MCF 10A (cell line): ENCODE measurements at regions not wholly inside any gene's neighbourhood (a gene's known extent, or its start where the extent isn't known, plus 50 kb on each side); places are given as distances from the start of the nearest gene placed in this dataset.

ENCODE experiments used
- BruUV-seq: library from RNA; stranded (reverse); fragments of 400-500 nt; replicated peaks from 2 replicates; lab custom pipeline; 2021; lab: Mats Ljungman, UMichigan
- CTCF ChIA-PET: fragments of 300-600 bp; sonication (Branson Sonifier 250); formaldehyde crosslinking; extraction: SDS; loops from one replicate; lab custom pipeline; 2021; ENCODE audit warnings: antibody characterized with exemption, inconsistent platforms; lab: Yijun Ruan, JAX
- POLR2A ChIA-PET: fragments of 300-600, 350-650 bp; sonication (Branson Sonifier 250); formaldehyde crosslinking; extraction: SDS; loops from one replicate; lab custom pipeline; 2020; ENCODE audit warnings: antibody characterized with exemption, inconsistent platforms; lab: Yijun Ruan, JAX
- DNase-seq: peaks from one replicate; pipeline ENCODE4 v3.0.0-alpha.2; 2018; ENCODE audit not compliant: unreplicated experiment
- H3K27ac Mint-ChIP-seq: one replicate; pipeline ENCODE4 v1.8.0; 2022; ENCODE audit warnings: mild to moderate bottlenecking, low read depth, mixed read lengths; ENCODE audit not compliant: unreplicated experiment
- H3K27me3 Mint-ChIP-seq: one replicate; pipeline ENCODE4 v1.8.0; 2022; ENCODE audit warnings: mixed read lengths; ENCODE audit not compliant: insufficient read depth, unreplicated experiment
- H3K36me3 Mint-ChIP-seq: one replicate; pipeline ENCODE4 v1.8.0; 2022; ENCODE audit warnings: mild to moderate bottlenecking, moderate library complexity, mixed read lengths; ENCODE audit not compliant: insufficient read depth, unreplicated experiment
- H3K4me1 Mint-ChIP-seq: one replicate; pipeline ENCODE4 v1.8.0; 2022; ENCODE audit warnings: mixed read lengths; ENCODE audit not compliant: insufficient read depth, unreplicated experiment
- H3K4me3 Mint-ChIP-seq: one replicate; pipeline ENCODE4 v1.8.0; 2022; ENCODE audit warnings: mild to moderate bottlenecking, moderate library complexity, mixed read lengths; ENCODE audit not compliant: unreplicated experiment
- H3K9me3 Mint-ChIP-seq: one replicate; pipeline ENCODE4 v1.8.0; 2022; ENCODE audit warnings: mixed read lengths; ENCODE audit not compliant: unreplicated experiment
- intact Hi-C: fragments of 100-400 bp; cut with micrococcal nuclease; formaldehyde crosslinking; loops from 2 replicates; pipeline ENCODE4 v1.14.1; 2022
- TF ChIP-seq, protein P1 (sequence below): fragments of 200-600 bp; IDR thresholded peaks from one replicate; pipeline ENCODE4 v1.8.0; 2022; ENCODE audit warnings: antibody characterized with exemption, mild to moderate bottlenecking; ENCODE audit not compliant: unreplicated experiment

DNA sequence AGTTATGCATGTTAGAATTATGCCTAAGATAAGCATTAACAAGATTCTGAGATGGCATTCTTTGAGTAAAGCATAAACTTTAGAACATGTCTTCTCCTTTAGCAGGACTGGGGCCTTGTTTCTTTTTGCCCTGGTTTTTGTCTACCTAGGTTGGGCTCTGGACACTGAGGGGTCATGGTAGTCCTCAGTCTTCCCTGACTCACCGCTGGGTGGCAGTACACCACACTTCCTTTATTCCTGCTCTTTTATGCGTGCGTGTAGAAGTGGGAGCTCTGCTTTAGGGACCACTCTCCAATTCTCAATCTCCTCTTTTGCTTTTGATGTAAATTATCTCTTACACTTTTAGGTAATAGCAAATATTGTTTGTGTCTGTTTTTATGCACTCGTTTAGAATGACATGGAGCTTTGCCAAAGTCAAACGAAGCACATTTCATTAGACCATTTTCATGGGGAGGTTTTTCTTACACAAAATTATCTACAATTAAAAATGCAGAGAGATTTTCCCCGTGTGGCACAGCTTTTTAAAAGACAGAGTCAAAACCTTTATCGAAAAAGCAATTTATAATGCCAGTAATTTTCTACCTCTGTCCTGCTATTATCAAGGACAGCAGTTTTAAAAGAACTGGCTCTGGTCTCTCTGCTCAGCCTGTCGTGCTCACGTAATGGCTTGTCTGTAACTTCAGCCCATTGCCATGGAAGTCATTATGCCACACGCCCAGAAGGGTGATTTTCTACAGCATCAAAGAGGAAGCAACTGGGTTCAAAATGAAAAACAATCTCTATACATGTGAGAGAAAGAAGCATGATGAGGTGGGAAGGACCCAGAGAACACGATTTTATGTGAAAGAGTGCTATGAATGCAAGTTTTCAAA lies 413.9 kb downstream of the COG6 start:
- TF ChIP-seq, protein P1, sequence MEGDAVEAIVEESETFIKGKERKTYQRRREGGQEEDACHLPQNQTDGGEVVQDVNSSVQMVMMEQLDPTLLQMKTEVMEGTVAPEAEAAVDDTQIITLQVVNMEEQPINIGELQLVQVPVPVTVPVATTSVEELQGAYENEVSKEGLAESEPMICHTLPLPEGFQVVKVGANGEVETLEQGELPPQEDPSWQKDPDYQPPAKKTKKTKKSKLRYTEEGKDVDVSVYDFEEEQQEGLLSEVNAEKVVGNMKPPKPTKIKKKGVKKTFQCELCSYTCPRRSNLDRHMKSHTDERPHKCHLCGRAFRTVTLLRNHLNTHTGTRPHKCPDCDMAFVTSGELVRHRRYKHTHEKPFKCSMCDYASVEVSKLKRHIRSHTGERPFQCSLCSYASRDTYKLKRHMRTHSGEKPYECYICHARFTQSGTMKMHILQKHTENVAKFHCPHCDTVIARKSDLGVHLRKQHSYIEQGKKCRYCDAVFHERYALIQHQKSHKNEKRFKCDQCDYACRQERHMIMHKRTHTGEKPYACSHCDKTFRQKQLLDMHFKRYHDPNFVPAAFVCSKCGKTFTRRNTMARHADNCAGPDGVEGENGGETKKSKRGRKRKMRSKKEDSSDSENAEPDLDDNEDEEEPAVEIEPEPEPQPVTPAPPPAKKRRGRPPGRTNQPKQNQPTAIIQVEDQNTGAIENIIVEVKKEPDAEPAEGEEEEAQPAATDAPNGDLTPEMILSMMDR = peak; percentile 72
- ChIA-PET CTCF (interaction anchor here (0.6 to 2.8 kb wide), 30 partner anchors 8 to 612 kb away, joined by 3 to 14 read pairs (median 3); no protein-coding TSS in a partner anchor), POLR2A (interaction anchor here (0.8 to 1.7 kb wide), 10 partner anchors 8 to 603 kb away, joined by 3 to 6 read pairs (median 4); no protein-coding TSS in a partner anchor)
- Mint-ChIP-seq H3K4me3 (no peak overlapping the region), H3K9me3 (no peaks in the 10 kb centered on the region), H3K27me3 (no peaks in the 10 kb centered on the region), H3K36me3 (peaks cover 6% of the 10 kb centered on the region), H3K4me1 (peaks cover 14% of the 10 kb centered on the region), H3K27ac (peak overlapping the region; percentile 42)
- intact Hi-C loops = loop anchor here (1.0 to 10.0 kb wide), 8 partner anchors 78 to 613 kb away; partner anchors contain the start of gene FOXO1
- no TSS peak for BruUV-seq
- DNase-seq = peak; percentile 83

DNA sequence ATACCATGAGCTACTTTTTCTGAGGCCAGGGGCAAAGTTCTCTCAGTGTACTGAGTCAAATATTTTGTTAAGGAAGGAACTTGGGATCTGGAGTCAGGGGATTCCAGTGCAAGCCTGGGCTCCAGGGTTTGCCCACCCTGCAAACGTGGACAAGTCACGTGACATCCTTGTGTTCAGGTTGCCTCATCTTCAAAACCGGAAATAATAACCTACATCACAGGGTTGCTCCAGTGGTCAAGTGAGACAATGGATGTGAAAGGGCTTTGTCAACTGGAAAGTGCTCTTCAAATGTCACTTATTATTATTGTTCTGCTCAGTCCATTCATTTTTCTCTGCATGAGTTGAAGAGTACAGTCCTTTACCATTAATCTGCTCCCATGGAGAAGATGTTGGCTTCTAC lies 414.9 kb downstream of the COG6 start:
- CTCF ChIA-PET = interaction anchor here (1.0 to 2.8 kb wide), 7 partner anchors 9 to 292 kb away, joined by 3 to 14 read pairs (median 4); no protein-coding TSS in a partner anchor
- H3K9me3 Mint-ChIP-seq = no peaks in the 10 kb centered on the region
- BruUV-seq = no TSS peak
- TF ChIP-seq, protein P1 = no peak
- DNase-seq = no peak
- no peak overlapping the region for H3K27ac Mint-ChIP-seq
- H3K36me3 Mint-ChIP-seq = peaks cover 6% of the 10 kb centered on the region
- no peak overlapping the region for H3K4me3 Mint-ChIP-seq
- H3K4me1 Mint-ChIP-seq = peaks cover 11% of the 10 kb centered on the region
- POLR2A ChIA-PET = interaction anchor here (1.3 kb wide), 1 partner anchor 14 kb away, joined by 4 read pairs; no protein-coding TSS in a partner anchor
- no peaks in the 10 kb centered on the region for H3K27me3 Mint-ChIP-seq
- intact Hi-C loops = no loop called here

DNA sequence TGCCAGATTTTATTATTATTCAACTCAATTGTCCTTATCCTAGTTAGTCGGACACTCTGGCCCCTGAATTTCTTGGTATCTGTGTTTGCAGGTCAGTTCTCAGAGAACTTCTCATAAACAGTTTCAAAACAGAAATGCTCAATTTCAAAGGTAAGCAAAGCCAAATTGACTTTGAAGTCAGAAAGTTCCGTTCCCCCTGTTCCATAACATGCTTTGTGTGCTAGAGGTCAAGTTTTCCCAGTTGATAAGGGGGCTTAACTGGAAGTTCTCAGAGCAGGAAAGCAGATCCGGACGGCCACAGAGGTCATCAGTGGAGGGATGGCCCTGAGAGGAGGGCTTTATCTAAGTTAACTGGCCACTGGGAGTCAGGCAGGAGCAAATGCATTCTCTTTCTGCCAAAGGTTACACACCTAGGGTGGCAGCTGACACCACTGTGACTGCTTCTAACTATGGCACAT lies 417.2 kb downstream of the COG6 start:
- DNase-seq = no peak
- Mint-ChIP-seq H3K4me1 (peaks cover 12% of the 10 kb centered on the region), H3K36me3 (no peaks in the 10 kb centered on the region), H3K9me3 (no peaks in the 10 kb centered on the region), H3K4me3 (no peak overlapping the region), H3K27ac (no peak overlapping the region), H3K27me3 (no peaks in the 10 kb centered on the region)
- TF ChIP-seq, protein P1 = no peak
- CTCF ChIA-PET = no interaction called here
- no TSS peak for BruUV-seq
- POLR2A ChIA-PET = no interaction called here
- intact Hi-C loops = no loop called here

DNA sequence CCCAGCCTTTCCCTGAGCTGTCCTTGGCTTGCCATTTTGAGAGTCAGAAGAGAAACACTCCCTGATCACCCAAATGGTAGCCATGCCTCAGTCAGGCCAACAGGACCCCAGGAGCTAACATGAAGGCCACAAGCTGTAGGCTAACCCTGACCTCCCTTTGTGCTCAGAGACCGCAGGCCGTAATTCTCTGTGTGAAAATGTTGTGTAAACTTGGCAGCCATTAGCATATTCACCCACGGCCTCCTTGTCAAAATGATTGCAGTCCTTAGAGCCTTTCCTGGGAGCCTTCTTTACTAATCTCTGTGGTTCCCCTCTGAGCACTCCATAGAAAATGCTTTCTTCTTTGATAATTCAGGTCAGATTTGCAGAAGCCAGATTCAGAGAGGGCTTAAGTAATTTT lies 418.9 kb downstream of the COG6 start:
- Mint-ChIP-seq H3K4me1 (peaks cover 15% of the 10 kb centered on the region), H3K27ac (no peak overlapping the region), H3K9me3 (no peaks in the 10 kb centered on the region), H3K36me3 (no peaks in the 10 kb centered on the region), H3K4me3 (no peak overlapping the region), H3K27me3 (no peaks in the 10 kb centered on the region)
- BruUV-seq = no TSS peak
- intact Hi-C loops = no loop called here
- TF ChIP-seq, protein P1 = no peak
- no peak for DNase-seq
- CTCF ChIA-PET = no interaction called here
- POLR2A ChIA-PET = interaction anchor here (0.6 to 1.0 kb wide), 2 partner anchors 14 to 17 kb away, joined by 3 to 4 read pairs; no protein-coding TSS in a partner anchor
